ENCODE measurements at regions not wholly inside any gene's neighbourhood (a gene's known extent, or its start where the extent isn't known, plus 50 kb on each side); places are given as distances from the start of the nearest gene placed in this dataset.

- Histone ChIP-seq H3K4me3 (no peak overlapping the region), H3K27me3 (no peaks in the 10 kb centered on the region), H3K27ac (no peak overlapping the region), H3K9me3 (no peaks in the 10 kb centered on the region), H3K36me3 (no peaks in the 10 kb centered on the region), H3K4me1 (peaks cover 0 to 39% (median 5%) of the 10 kb centered on the region in 3 donors)
- no peak for DNase-seq
- 74 to 77% methylated on average over 2 of the region's 2 CpGs for WGBS, 2 donors
- TF ChIP-seq POLR2A (IDR thresholded peaks at IDR 0.05), result no peak
- TF ChIP-seq CTCF (IDR thresholded peaks at IDR 0.05), result no peak
- intact Hi-C loops (cut with DNase I), result loop anchor here (10.0 kb wide), 1 partner anchor 251 kb away; no protein-coding TSS in a partner anchor
Observed at GRCh38 chr3:112734171-112734570, 93.2 kb upstream of the CCDC80 start.

- no peak overlapping the region for H3K27ac ChIP-seq
Observed at GRCh38 chr3:112730210-112730609, 89.3 kb upstream of the CCDC80 start.

GRCh38 chr3:112721231-112721630, 80.3 kb upstream of the CCDC80 start:
- intact Hi-C loops (cut with DNase I), result no loop called here
- no peak overlapping the region for H3K27ac ChIP-seq
- DNase-seq, result no peak
- H3K36me3 ChIP-seq, result no peaks in the 10 kb centered on the region
- H3K4me3 ChIP-seq, result no peak overlapping the region
- TF ChIP-seq CTCF (IDR thresholded peaks at IDR 0.05), result no peak
- TF ChIP-seq POLR2A (IDR thresholded peaks at IDR 0.05), result no peak
- no peaks in the 10 kb centered on the region for H3K27me3 ChIP-seq
- peaks cover 0 to 7% (median 0%) of the 10 kb centered on the region in 3 donors for H3K4me1 ChIP-seq
- no peaks in the 10 kb centered on the region for H3K9me3 ChIP-seq
- WGBS, 2 donors, result 80 to 83% methylated on average over 4 of the region's 4 CpGs

More at GRCh38 chr3:112730210-112730609, 89.3 kb upstream of the CCDC80 start:
- Histone ChIP-seq H3K9me3 (no peaks in the 10 kb centered on the region), H3K4me1 (peaks cover 0 to 28% (median 5%) of the 10 kb centered on the region in 3 donors), H3K27me3 (no peaks in the 10 kb centered on the region), H3K36me3 (no peaks in the 10 kb centered on the region), H3K4me3 (no peak overlapping the region)
- intact Hi-C loops (cut with DNase I), result loop anchor here (10.0 kb wide), 1 partner anchor 255 kb away; no protein-coding TSS in a partner anchor
- TF ChIP-seq CTCF (IDR thresholded peaks at IDR 0.05) (peak in 1 of 6 experiments; percentile 21), POLR2A (IDR thresholded peaks at IDR 0.05) (no peak)
- no peak for DNase-seq

- Histone ChIP-seq H3K9me3 (no peaks in the 10 kb centered on the region), H3K27ac (peak overlapping the region in 1 of 4 donors; percentile 2), H3K27me3 (no peaks in the 10 kb centered on the region), H3K4me3 (no peak overlapping the region), H3K4me1 (peaks cover 0 to 7% (median 0%) of the 10 kb centered on the region in 3 donors), H3K36me3 (no peaks in the 10 kb centered on the region)
- no peak for DNase-seq
- no peak for TF ChIP-seq CTCF (IDR thresholded peaks at IDR 0.05)
- no peak for TF ChIP-seq POLR2A (IDR thresholded peaks at IDR 0.05)
- 50 to 71% methylated on average over 1 of the region's 1 CpG for WGBS, 2 donors
- intact Hi-C loops (cut with DNase I), result no loop called here
Observed at GRCh38 chr3:112718967-112719366, 78.0 kb upstream of the CCDC80 start.

GRCh38 chr3:112718516-112718915, 77.6 kb upstream of the CCDC80 start:
- Histone ChIP-seq H3K27ac (peak overlapping the region in 1 of 4 donors; percentile 2), H3K4me1 (peaks cover 0 to 7% (median 0%) of the 10 kb centered on the region in 3 donors), H3K9me3 (no peaks in the 10 kb centered on the region), H3K4me3 (no peak overlapping the region), H3K27me3 (no peaks in the 10 kb centered on the region), H3K36me3 (no peaks in the 10 kb centered on the region)
- no peak for DNase-seq
- WGBS, 2 donors, result 29 to 63% methylated on average over 1 of the region's 1 CpG
- intact Hi-C loops (cut with DNase I), result no loop called here
- TF ChIP-seq CTCF (IDR thresholded peaks at IDR 0.05), result no peak
- no peak for TF ChIP-seq POLR2A (IDR thresholded peaks at IDR 0.05)

All from esophagus squamous epithelium (tissue), 5 donors.